ENCODE measurements at regions not wholly inside any gene's neighbourhood (a gene's known extent, or its start where the extent isn't known, plus 50 kb on each side); places are given as distances from the start of the nearest gene placed in this dataset.

- TF ChIP-seq RNF2 (IDR thresholded peaks at IDR 0.05; ENCODE audit: borderline replicate concordance, low read depth, low read length, missing control alignments, poor library complexity, severe bottlenecking), result no peak
Observed at GRCh38 chr11:101331411-101331810, 201.8 kb upstream of the PGR start (continued).
